Activated B cell treated with CpG ODN at 0.5 μM for 24 hours (primary cell): ENCODE measurements at regions not wholly inside any gene's neighbourhood (a gene's known extent, or its start where the extent isn't known, plus 50 kb on each side); places are given as distances from the start of the nearest gene placed in this dataset.

Experiments used
- ATAC-seq: fragments of 200-7000 bp; cut with Tn5 transposase; one replicate; pipeline ENCODE4 v1.10.0; 2021; ENCODE audit warnings: low read depth, mild to moderate bottlenecking, moderate library complexity
- CTCF ChIA-PET: fragments of 350-600 bp; sonication (Branson Sonifier 250); formaldehyde crosslinking; loops from one replicate; lab custom pipeline; 2021; ENCODE audit warnings: antibody characterized with exemption; lab: Charles Lee
- POLR2A ChIA-PET: fragments of 350-600 bp; sonication (Branson Sonifier 250); formaldehyde crosslinking; loops from one replicate; lab custom pipeline; 2021; ENCODE audit warnings: antibody characterized with exemption; lab: Charles Lee
- DNase-seq: peaks from one replicate; pipeline ENCODE4 v3.0.0; 2022
- H3K27ac Mint-ChIP-seq: one replicate; pipeline ENCODE4 v1.8.0; 2020; ENCODE audit warnings: mixed read lengths
- H3K27me3 Mint-ChIP-seq: one replicate; pipeline ENCODE4 v1.8.0; 2021; ENCODE audit warnings: mixed read lengths
- H3K36me3 Mint-ChIP-seq: one replicate; pipeline ENCODE4 v1.8.0; 2021; ENCODE audit warnings: low read depth, mixed read lengths
- H3K4me1 Mint-ChIP-seq: one replicate; pipeline ENCODE4 v1.8.0; 2021; ENCODE audit warnings: mixed read lengths
- H3K4me3 Mint-ChIP-seq: one replicate; pipeline ENCODE4 v1.8.0; 2020; ENCODE audit warnings: mild to moderate bottlenecking, mixed read lengths
- H3K9me3 Mint-ChIP-seq: one replicate; pipeline ENCODE4 v1.8.0; 2020; ENCODE audit warnings: mixed read lengths
- intact Hi-C: fragments of 100-400 bp; cut with micrococcal nuclease; formaldehyde crosslinking; loops from one replicate; pipeline ENCODE4 v1.15.1; 2024
- TF ChIP-seq, protein P1 (sequence below): fragments of 200-600 bp; IDR thresholded peaks from one replicate; pipeline ENCODE4 v1.8.0; 2022; ENCODE audit warnings: antibody characterized with exemption, mild to moderate bottlenecking

- no peak overlapping the region for H3K27ac Mint-ChIP-seq
- POLR2A ChIA-PET = no interaction called here
- CTCF ChIA-PET = no interaction called here
- H3K4me1 Mint-ChIP-seq = no peaks in the 10 kb centered on the region
- TF ChIP-seq, protein P1, sequence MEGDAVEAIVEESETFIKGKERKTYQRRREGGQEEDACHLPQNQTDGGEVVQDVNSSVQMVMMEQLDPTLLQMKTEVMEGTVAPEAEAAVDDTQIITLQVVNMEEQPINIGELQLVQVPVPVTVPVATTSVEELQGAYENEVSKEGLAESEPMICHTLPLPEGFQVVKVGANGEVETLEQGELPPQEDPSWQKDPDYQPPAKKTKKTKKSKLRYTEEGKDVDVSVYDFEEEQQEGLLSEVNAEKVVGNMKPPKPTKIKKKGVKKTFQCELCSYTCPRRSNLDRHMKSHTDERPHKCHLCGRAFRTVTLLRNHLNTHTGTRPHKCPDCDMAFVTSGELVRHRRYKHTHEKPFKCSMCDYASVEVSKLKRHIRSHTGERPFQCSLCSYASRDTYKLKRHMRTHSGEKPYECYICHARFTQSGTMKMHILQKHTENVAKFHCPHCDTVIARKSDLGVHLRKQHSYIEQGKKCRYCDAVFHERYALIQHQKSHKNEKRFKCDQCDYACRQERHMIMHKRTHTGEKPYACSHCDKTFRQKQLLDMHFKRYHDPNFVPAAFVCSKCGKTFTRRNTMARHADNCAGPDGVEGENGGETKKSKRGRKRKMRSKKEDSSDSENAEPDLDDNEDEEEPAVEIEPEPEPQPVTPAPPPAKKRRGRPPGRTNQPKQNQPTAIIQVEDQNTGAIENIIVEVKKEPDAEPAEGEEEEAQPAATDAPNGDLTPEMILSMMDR = no peak
- H3K36me3 Mint-ChIP-seq = no peaks in the 10 kb centered on the region
- H3K4me3 Mint-ChIP-seq = no peak overlapping the region
- intact Hi-C loops = no loop called here
- H3K27me3 Mint-ChIP-seq = no peaks in the 10 kb centered on the region
- no peak for DNase-seq
- peaks cover 3% of the 10 kb centered on the region for H3K9me3 Mint-ChIP-seq
- ATAC-seq = no peak
Observed at GRCh38 chr7:79702116-79702515, 248.6 kb upstream of the MAGI2 start.

GRCh38 chr7:79692015-79692414 lies 238.5 kb upstream of the MAGI2 start:
- no peak overlapping the region for H3K27ac Mint-ChIP-seq
- DNase-seq = no peak
- no peaks in the 10 kb centered on the region for H3K36me3 Mint-ChIP-seq
- no peaks in the 10 kb centered on the region for H3K4me1 Mint-ChIP-seq
- ATAC-seq = no peak
- ChIA-PET POLR2A (no interaction called here), CTCF (no interaction called here)
- no peak overlapping the region for H3K4me3 Mint-ChIP-seq
- H3K27me3 Mint-ChIP-seq = no peaks in the 10 kb centered on the region
- H3K9me3 Mint-ChIP-seq = no peaks in the 10 kb centered on the region
- intact Hi-C loops = no loop called here
- TF ChIP-seq, protein P1 = no peak

- Mint-ChIP-seq H3K27ac (no peak overlapping the region), H3K4me1 (no peaks in the 10 kb centered on the region), H3K36me3 (no peaks in the 10 kb centered on the region), H3K4me3 (no peak overlapping the region), H3K27me3 (no peaks in the 10 kb centered on the region), H3K9me3 (no peaks in the 10 kb centered on the region)
- ChIA-PET CTCF (no interaction called here), POLR2A (no interaction called here)
- TF ChIP-seq, protein P1 = no peak
- no peak for ATAC-seq
- intact Hi-C loops = no loop called here
- no peak for DNase-seq
Observed at GRCh38 chr7:79691074-79691473, 237.6 kb upstream of the MAGI2 start.

GRCh38 chr7:79684384-79684783 lies 230.9 kb upstream of the MAGI2 start:
- no peaks in the 10 kb centered on the region for H3K27me3 Mint-ChIP-seq
- H3K4me3 Mint-ChIP-seq = no peak overlapping the region
- ATAC-seq (no peak), DNase-seq (no peak)
- ChIA-PET POLR2A (no interaction called here), CTCF (no interaction called here)
- peaks cover 5% of the 10 kb centered on the region for H3K9me3 Mint-ChIP-seq
- no peaks in the 10 kb centered on the region for H3K4me1 Mint-ChIP-seq
- no peaks in the 10 kb centered on the region for H3K36me3 Mint-ChIP-seq
- intact Hi-C loops = no loop called here
- H3K27ac Mint-ChIP-seq = no peak overlapping the region
- TF ChIP-seq, protein P1 = no peak

DNA sequence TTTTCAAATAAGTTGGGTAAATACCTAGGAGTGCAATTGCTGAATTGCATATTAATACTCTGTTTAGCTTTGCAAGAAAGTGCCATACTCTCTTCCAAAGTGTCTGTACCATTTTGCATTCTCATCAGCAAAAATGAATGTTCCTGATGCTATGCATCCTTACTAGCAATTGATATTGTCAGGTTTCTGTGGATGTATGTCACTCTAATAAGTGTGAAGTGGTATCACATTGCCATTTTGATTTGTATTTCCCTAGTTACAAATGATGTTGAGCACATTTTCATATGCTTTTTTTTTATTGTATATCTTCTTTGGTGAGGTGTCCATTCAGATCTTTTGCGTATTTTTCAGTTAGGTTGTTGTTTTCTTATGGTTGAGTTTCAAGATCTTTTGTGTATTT lies 230.4 kb upstream of the MAGI2 start:
- no peak for DNase-seq
- ATAC-seq = no peak
- Mint-ChIP-seq H3K36me3 (no peaks in the 10 kb centered on the region), H3K27me3 (no peaks in the 10 kb centered on the region), H3K27ac (no peak overlapping the region), H3K4me3 (no peak overlapping the region), H3K4me1 (no peaks in the 10 kb centered on the region), H3K9me3 (peaks cover 5% of the 10 kb centered on the region)
- intact Hi-C loops = no loop called here
- ChIA-PET CTCF (no interaction called here), POLR2A (no interaction called here)
- TF ChIP-seq, protein P1 = no peak
